GM19452 (cell line): ENCODE measurements at regions not wholly inside any gene's neighbourhood (a gene's known extent, or its start where the extent isn't known, plus 50 kb on each side); places are given as distances from the start of the nearest gene placed in this dataset.

Source experiments
- ATAC-seq: cut with Tn5 transposase; IDR thresholded peaks from one replicate; pipeline ENCODE4 v1.9.1; 2021; ENCODE audit not compliant: unreplicated experiment

- ATAC-seq, result no peak
Measured at GRCh38 chr5:136425921-136426320, 60.6 kb upstream of the TRPC7 start.

DNA sequence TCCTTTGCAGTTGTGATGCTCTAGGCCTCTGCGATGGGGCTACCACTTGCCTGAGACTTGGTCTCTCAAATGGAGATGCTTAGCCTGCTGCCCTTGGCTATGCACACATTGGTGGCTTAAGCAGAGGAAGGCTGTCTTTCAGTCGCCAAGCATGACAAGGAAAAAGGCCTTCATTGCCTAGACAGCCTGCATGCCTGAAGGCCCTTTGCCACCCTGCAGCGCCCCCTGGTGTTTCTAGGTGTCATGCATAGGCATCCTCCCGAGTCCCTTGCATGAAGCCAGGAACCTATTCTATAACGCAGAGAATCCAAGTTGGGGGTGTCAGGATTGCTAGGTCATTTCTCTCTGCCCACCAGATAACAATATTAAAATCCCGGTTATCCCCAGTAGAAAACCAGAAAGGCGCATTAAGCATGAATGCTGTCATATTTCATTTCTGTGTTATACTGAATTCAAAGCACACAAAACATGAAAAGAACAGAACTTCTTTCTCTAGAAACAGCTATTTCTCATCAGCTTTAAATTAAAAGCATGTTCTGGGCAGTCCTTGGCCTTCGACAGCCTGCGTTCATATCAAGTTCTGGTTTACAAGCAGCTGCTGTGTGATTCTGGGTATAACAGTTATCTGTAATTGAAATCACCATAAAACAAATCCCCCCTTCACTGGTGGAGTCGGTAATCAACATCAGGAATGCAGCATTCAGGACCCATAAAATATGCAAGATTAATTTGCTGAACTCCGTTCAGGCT is 59.7 kb upstream of the TRPC7 start:
- peak; percentile 81 for ATAC-seq

DNA sequence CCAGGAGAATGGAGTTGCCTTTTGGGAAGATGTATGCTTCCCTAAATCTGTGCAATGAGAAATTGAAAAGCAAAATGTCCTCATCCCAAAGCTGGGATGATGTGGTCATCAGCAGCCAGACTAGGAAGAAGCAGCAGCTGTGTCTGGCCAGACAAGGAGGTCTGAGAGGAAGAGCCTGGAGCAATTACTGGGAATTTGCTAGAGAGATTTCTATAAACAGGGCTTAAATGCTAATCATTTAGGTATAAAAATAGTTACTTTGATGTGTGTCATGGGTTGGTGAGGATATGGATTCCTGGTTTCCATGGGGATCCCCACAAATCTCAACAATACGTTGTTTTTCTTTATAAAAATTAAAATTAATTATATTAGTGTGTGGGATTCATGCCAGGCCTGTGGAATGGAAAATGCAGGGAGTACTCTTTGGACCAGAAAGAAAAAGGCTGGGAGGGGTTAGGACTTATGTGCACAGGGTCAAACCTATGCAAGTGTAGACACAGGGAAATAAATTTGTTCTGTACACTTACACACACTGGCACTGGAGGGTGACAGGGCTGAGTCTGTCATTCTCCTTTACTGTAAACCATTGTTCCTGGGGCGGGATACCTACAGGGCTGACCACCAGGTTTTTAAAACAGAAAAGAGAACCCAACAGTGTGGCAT is 58.7 kb upstream of the TRPC7 start:
- no peak for ATAC-seq

- ATAC-seq, result no peak
Measured at GRCh38 chr5:136420168-136420898, 55.0 kb upstream of the TRPC7 start.

GRCh38 chr5:136418301-136418700 is 53.0 kb upstream of the TRPC7 start:
- no peak for ATAC-seq
